Thyroid gland (tissue), 4 donors: ENCODE measurements at regions not wholly inside any gene's neighbourhood (a gene's known extent, or its start where the extent isn't known, plus 50 kb on each side); places are given as distances from the start of the nearest gene placed in this dataset.

Experiments used
- CTCF ChIP-seq, 6 experiments: fragments of 200-600 bp in 3 of 6; fragments of 450-650 bp in 3 of 6; sonication (generic) in 3 of 6; IDR thresholded peaks; one replicate each; pipeline ENCODE4 v1.5.1; 2016 to 2019; ENCODE audit warnings: antibody characterized with exemption in 6 of 6, mild to moderate bottlenecking in 2 of 6, inconsistent platforms in 1 of 6, moderate library complexity in 1 of 6
- POLR2A ChIP-seq, 2 donors: fragments of 450-650 bp; IDR thresholded peaks; one replicate each; pipeline ENCODE4 v1.6.1; 2017; ENCODE audit warnings: antibody characterized with exemption in 2 of 2, mild to moderate bottlenecking in 2 of 2, moderate library complexity in 1 of 2

- TF ChIP-seq CTCF (IDR thresholded peaks at IDR 0.05) (no peak), POLR2A (IDR thresholded peaks at IDR 0.05) (no peak)
Observed at GRCh38 chr9:90058182-90058763, 453.5 kb downstream of the GADD45G start.
